Ishikawa (cell line): ENCODE measurements at regions not wholly inside any gene's neighbourhood (a gene's known extent, or its start where the extent isn't known, plus 50 kb on each side); places are given as distances from the start of the nearest gene placed in this dataset.

Experiments used
- EGR1 ChIP-seq: IDR thresholded peaks from 2 replicates; pipeline ENCODE4 v1.6.1; 2012
- EP300 ChIP-seq: IDR thresholded peaks from 2 replicates; pipeline ENCODE4 v1.6.1; 2012; ENCODE audit warnings: borderline replicate concordance
- MAX ChIP-seq: IDR thresholded peaks from 2 replicates; pipeline ENCODE4 v1.6.1; 2012
- NFIC ChIP-seq: IDR thresholded peaks from 2 replicates; pipeline ENCODE4 v1.6.1; 2012
- RAD21 ChIP-seq: IDR thresholded peaks from 2 replicates; pipeline ENCODE4 v1.6.1; 2012; ENCODE audit warnings: low read depth
- REST ChIP-seq: IDR thresholded peaks from 2 replicates; pipeline ENCODE4 v1.6.1; 2012; ENCODE audit warnings: low read depth, mild to moderate bottlenecking
- ZBTB7A ChIP-seq: IDR thresholded peaks from 2 replicates; pipeline ENCODE4 v1.6.1; 2012; ENCODE audit warnings: low read depth

DNA sequence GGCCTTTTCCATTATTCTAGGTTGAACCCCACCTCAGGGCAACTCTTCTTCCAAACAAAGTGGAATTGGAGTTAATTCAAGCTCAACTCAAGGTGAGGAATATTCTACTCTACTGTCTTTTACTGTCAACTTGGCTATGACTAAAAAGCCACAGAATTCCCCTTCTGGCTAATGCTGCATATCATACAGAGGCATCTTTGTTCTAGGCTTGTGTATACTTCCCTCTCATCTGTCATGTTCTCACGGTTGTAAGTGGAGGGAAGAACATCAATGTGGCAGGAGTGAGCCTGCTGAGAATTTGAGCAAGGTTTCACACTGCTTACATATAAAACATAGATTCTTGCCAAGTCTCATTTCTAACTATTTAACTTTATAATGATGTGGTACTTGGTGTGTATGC lies 921.4 kb upstream of the CNTN5 start:
- TF ChIP-seq NFIC (no peak), EGR1 (no peak), EP300 (no peak), MAX (no peak), ZBTB7A (no peak), RAD21 (no peak), REST (no peak)
